ENCODE measurements at regions not wholly inside any gene's neighbourhood (a gene's known extent, or its start where the extent isn't known, plus 50 kb on each side); places are given as distances from the start of the nearest gene placed in this dataset.

GRCh38 chr2:104344306-104344705 is 509.6 kb upstream of the POU3F3 start:
- TF ChIP-seq RAD21 (IDR thresholded peaks at IDR 0.05 in 1 of 2, conservative IDR thresholded peaks at IDR 0.05 in 1 of 2; ENCODE audit: low read depth in 2 of 2, low read length in 2 of 2) = no peak
- TF ChIP-seq CTCF (IDR thresholded peaks at IDR 0.05; ENCODE audit: control extremely low read depth in 1 of 3, insufficient read depth in 1 of 3, low read depth in 1 of 3, low read length in 3 of 3) = no peak
- TF ChIP-seq E2F6 (IDR thresholded peaks at IDR 0.05) = no peak
- TF ChIP-seq TAF1 (IDR thresholded peaks at IDR 0.05; ENCODE audit: low read depth, low read length) = no peak
- no peak for TF ChIP-seq JUN (IDR thresholded peaks at IDR 0.05; ENCODE audit: low read depth, low read length)
- no peak for TF ChIP-seq MAX (IDR thresholded peaks at IDR 0.05)
- TF ChIP-seq EP300 (IDR thresholded peaks at IDR 0.05; ENCODE audit: borderline replicate concordance in 1 of 2, low read depth in 2 of 2, low read length in 2 of 2) = no peak
- TF ChIP-seq EZH2 (IDR thresholded peaks at IDR 0.05; ENCODE audit: low read depth, low read length, severe bottlenecking) = no peak
- TF ChIP-seq POU5F1 (IDR thresholded peaks at IDR 0.05; ENCODE audit: low read depth, low read length) = no peak
- no peak for TF ChIP-seq EGR1 (IDR thresholded peaks at IDR 0.05; ENCODE audit: borderline replicate concordance, low read depth, low read length)
- TF ChIP-seq CHD2 (IDR thresholded peaks at IDR 0.05; ENCODE audit: low read length) = no peak
- TF ChIP-seq USF2 (IDR thresholded peaks at IDR 0.05; ENCODE audit: low read length) = no peak
- TF ChIP-seq FOSL1 (IDR thresholded peaks at IDR 0.05; ENCODE audit: insufficient read depth, low read depth, low read length) = no peak
- TF ChIP-seq MAFK (IDR thresholded peaks at IDR 0.05; ENCODE audit: low read depth, low read length) = no peak

Measured in H1 (cell line).